HCT116 (cell line): ENCODE measurements at regions not wholly inside any gene's neighbourhood (a gene's known extent, or its start where the extent isn't known, plus 50 kb on each side); places are given as distances from the start of the nearest gene placed in this dataset.

Source experiments
- CTCF ChIP-seq, 3 experiments: fragments of 200-600 bp in 1 of 3; sonication (generic) in 1 of 3; IDR thresholded peaks in 2 of 3; conservative IDR thresholded peaks in 1 of 3; 2 replicates each; pipeline ENCODE4 v1.5.1; 2012 to 2017; ENCODE audit warnings: low read depth in 2 of 3, low read length in 2 of 3, antibody characterized with exemption in 1 of 3, borderline replicate concordance in 1 of 3, control low read depth in 1 of 3, mild to moderate bottlenecking in 1 of 3, mixed read lengths in 1 of 3, mixed run types in 1 of 3, moderate library complexity in 1 of 3; ENCODE audit not compliant: insufficient read depth in 1 of 3
- ELF1 ChIP-seq: IDR thresholded peaks from 2 replicates; pipeline ENCODE4 v1.6.1; 2012; ENCODE audit warnings: low read depth, borderline replicate concordance
- EZH2 ChIP-seq: fragments of 200-600 bp; sonication (generic); IDR thresholded peaks from 2 replicates; pipeline ENCODE4 v1.6.1; 2017; ENCODE audit warnings: antibody characterized with exemption, mixed run types
- EZH2phosphoT487 ChIP-seq: fragments of 200-600 bp; IDR thresholded peaks from 2 replicates; pipeline ENCODE4 v1.6.1; 2018; ENCODE audit warnings: antibody characterized with exemption, borderline replicate concordance
- MAX ChIP-seq: IDR thresholded peaks from 2 replicates; pipeline ENCODE4 v1.6.1; 2012
- RAD21 ChIP-seq: IDR thresholded peaks from 2 replicates; pipeline ENCODE4 v1.6.1; 2012; ENCODE audit warnings: low read depth, mild to moderate bottlenecking
- REST ChIP-seq: IDR thresholded peaks from 2 replicates; pipeline ENCODE4 v1.6.1; 2012; ENCODE audit warnings: low read depth
- SIN3A ChIP-seq: IDR thresholded peaks from 2 replicates; pipeline ENCODE4 v1.6.1; 2012; ENCODE audit warnings: low read depth
- SRF ChIP-seq: IDR thresholded peaks from 2 replicates; pipeline ENCODE4 v1.6.1; 2012; ENCODE audit warnings: low read depth
- ZFX ChIP-seq: fragments of 450-650 bp; IDR thresholded peaks from 2 replicates; pipeline ENCODE4 v1.6.1; 2017
- ZNF274 ChIP-seq: fragments of 200-500 bp; sonication (Bioruptor generic); IDR thresholded peaks from 2 replicates; pipeline ENCODE4 v1.6.1; 2014; ENCODE audit warnings: mild to moderate bottlenecking, low read depth, low read length, inconsistent platforms

GRCh38 chr1:112855152-112855828 lies 100.7 kb downstream of the SLC16A1 start:
- TF ChIP-seq RAD21 (no peak), ELF1 (no peak), REST (no peak), ZFX (no peak), CTCF (IDR thresholded peaks at IDR 0.05 in 2 of 3, conservative IDR thresholded peaks at IDR 0.05 in 1 of 3; ENCODE audit: borderline replicate concordance in 1 of 3, insufficient read depth in 1 of 3, low read depth in 2 of 3, low read length in 2 of 3) (no peak), ZNF274 (no peak), EZH2phosphoT487 (no peak), EZH2 (no peak), MAX (no peak), SRF (no peak), SIN3A (no peak)
